ENCODE measurements at regions not wholly inside any gene's neighbourhood (a gene's known extent, or its start where the extent isn't known, plus 50 kb on each side); places are given as distances from the start of the nearest gene placed in this dataset.
"Not testable (repeated sequence)": the region's sequence is repeated elsewhere in the genome, so short reads cannot be mapped to it uniquely, and the experiment has no call there.

- H3K27ac ChIP-seq; H3K36me3 ChIP-seq; DNase-seq (ENCODE audit: low spot score in 2 of 2); H3K4me1 ChIP-seq; H3K27me3 ChIP-seq; H3K9me3 ChIP-seq; H3K4me3 ChIP-seq; intact Hi-C loops (cut with DNase I; ENCODE audit: low total_unique reads): not testable (repeated sequence)
These were observed 129.1 kb downstream of the CCT8L2 start for GRCh38 chr22:16463472-16463871.

- H3K4me3 ChIP-seq; H3K36me3 ChIP-seq; H3K9me3 ChIP-seq; H3K27me3 ChIP-seq; H3K27ac ChIP-seq; H3K4me1 ChIP-seq; DNase-seq (ENCODE audit: low spot score in 2 of 2); intact Hi-C loops (cut with DNase I; ENCODE audit: low total_unique reads): not testable (repeated sequence)
These were observed 145.2 kb downstream of the CCT8L2 start for GRCh38 chr22:16447451-16447850.

DNA sequence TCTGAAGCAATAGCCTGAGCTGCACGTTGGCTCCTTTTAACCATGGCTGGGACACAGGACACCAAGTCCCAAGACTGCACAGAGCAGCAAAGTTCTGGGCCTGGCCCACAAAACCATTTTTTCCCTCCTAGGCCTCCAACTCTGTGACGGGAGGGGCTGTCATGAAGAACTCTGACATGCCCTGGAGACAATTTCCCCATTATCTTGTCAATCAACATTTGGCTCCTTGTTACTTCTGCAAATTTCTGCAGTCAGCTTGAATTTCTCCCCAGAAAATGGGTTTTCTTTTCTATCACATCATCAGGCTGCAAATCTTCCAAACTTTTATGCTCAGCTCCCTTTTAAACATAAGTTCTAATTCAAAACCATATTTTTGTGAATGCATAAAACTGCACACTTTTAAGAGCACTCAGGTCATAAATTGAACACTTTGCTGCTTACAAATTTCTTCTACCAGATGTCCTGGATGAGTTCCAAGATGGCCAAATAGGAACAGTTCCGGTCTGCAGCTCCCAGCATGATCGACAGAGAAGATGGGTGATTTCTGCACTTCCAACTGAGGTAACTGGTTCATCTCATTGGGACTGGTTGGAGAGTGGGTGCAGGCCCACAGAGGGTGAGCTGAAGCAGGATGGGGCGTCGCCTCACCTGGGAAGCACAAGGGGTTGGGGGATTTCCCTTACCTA is 145.7 kb downstream of the CCT8L2 start:
- H3K4me1 ChIP-seq; H3K36me3 ChIP-seq; H3K27ac ChIP-seq; H3K4me3 ChIP-seq; H3K27me3 ChIP-seq; H3K9me3 ChIP-seq; intact Hi-C loops (cut with DNase I; ENCODE audit: low total_unique reads); DNase-seq (ENCODE audit: low spot score in 2 of 2): not testable (repeated sequence)

- H3K4me1 ChIP-seq; H3K4me3 ChIP-seq; H3K27ac ChIP-seq; H3K27me3 ChIP-seq; intact Hi-C loops (cut with DNase I; ENCODE audit: low total_unique reads); H3K36me3 ChIP-seq; H3K9me3 ChIP-seq; DNase-seq (ENCODE audit: low spot score in 2 of 2): not testable (repeated sequence)
- TF ChIP-seq, protein P1, sequence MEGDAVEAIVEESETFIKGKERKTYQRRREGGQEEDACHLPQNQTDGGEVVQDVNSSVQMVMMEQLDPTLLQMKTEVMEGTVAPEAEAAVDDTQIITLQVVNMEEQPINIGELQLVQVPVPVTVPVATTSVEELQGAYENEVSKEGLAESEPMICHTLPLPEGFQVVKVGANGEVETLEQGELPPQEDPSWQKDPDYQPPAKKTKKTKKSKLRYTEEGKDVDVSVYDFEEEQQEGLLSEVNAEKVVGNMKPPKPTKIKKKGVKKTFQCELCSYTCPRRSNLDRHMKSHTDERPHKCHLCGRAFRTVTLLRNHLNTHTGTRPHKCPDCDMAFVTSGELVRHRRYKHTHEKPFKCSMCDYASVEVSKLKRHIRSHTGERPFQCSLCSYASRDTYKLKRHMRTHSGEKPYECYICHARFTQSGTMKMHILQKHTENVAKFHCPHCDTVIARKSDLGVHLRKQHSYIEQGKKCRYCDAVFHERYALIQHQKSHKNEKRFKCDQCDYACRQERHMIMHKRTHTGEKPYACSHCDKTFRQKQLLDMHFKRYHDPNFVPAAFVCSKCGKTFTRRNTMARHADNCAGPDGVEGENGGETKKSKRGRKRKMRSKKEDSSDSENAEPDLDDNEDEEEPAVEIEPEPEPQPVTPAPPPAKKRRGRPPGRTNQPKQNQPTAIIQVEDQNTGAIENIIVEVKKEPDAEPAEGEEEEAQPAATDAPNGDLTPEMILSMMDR (IDR thresholded peaks at IDR 0.05), result peak in 2 of 3 donors; percentile 37 to 44
These were observed 151.6 kb downstream of the CCT8L2 start for GRCh38 chr22:16441014-16441413.

DNA sequence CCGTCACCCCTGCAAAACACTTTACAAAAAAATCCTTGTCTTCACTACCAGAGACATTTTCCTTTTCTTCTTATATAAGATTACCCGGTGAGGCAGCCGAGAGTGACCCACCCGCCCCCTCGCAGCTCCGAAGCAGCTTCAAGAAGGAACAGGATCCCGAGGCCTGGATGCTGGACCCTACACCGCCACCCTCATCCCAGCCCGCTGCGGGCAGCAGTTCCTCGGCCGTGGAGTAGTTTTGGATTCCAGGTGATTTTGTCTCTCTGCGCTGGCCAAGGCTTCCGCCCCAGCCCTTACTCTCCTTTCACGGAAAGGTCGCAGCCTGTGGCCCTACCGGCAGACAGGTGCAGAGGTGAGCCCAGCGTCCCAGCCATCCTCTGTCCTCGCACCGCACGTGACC is 169.1 kb downstream of the CCT8L2 start:
- H3K27ac ChIP-seq; H3K9me3 ChIP-seq; H3K4me3 ChIP-seq; H3K36me3 ChIP-seq; H3K27me3 ChIP-seq; DNase-seq (ENCODE audit: low spot score in 2 of 2); H3K4me1 ChIP-seq; intact Hi-C loops (cut with DNase I; ENCODE audit: low total_unique reads): not testable (repeated sequence)

- H3K9me3 ChIP-seq; H3K27ac ChIP-seq; H3K27me3 ChIP-seq; H3K4me3 ChIP-seq; H3K4me1 ChIP-seq; intact Hi-C loops (cut with DNase I; ENCODE audit: low total_unique reads); H3K36me3 ChIP-seq; DNase-seq (ENCODE audit: low spot score in 2 of 2): not testable (repeated sequence)
These were observed 175.1 kb downstream of the CCT8L2 start for GRCh38 chr22:16417498-16417897.

- DNase-seq (ENCODE audit: low spot score in 2 of 2); intact Hi-C loops (cut with DNase I; ENCODE audit: low total_unique reads); H3K27ac ChIP-seq; H3K9me3 ChIP-seq; H3K4me3 ChIP-seq; H3K27me3 ChIP-seq; H3K36me3 ChIP-seq; H3K4me1 ChIP-seq: not testable (repeated sequence)
These were observed 188.0 kb downstream of the CCT8L2 start for GRCh38 chr22:16404639-16405038.

DNA sequence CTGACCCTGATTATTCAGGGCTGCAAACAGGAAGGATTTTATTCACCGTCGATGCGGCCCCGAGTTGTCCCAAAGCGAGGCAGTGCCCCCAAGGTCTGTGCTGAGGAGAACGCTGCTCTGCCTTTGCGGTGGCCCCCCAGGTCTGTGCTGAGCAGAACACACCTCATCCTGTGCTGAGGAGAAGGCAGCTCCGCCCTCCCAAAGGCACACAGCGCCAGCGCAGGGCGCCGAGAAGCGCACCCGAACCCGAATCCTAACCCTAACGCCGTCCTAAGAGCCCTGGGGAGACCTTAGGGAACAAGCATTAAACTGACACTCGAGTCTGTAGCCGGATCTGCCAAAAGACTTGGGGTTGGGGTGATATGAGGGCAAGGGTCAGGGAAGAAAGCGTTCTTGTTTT is 188.9 kb downstream of the CCT8L2 start:
- DNase-seq (ENCODE audit: low spot score in 2 of 2); H3K27me3 ChIP-seq; H3K27ac ChIP-seq; H3K9me3 ChIP-seq; H3K36me3 ChIP-seq; H3K4me1 ChIP-seq; intact Hi-C loops (cut with DNase I; ENCODE audit: low total_unique reads); H3K4me3 ChIP-seq: not testable (repeated sequence)

DNA sequence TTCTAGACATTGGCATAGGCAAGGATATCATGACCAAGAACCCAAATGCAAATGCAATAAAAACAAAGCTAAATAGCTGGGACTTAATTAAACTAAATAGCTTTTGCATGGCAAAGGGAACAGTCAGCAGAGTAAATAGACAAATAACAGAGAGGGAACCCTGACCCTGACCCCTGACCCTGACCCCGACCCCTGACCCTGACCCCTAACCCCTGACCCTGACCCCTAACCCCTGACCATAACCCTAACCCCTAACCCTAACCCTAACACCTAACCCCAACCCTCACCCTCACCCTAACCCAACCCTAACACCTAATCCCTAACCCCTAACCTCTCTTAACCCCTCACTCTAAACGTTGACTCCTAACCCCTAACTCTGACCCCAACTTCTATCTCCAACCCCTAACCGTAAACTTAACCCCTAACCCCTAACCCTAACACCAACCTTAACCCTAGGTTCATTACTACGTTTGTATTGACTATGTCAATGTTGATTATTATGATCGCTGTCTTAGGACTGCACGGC is 189.7 kb downstream of the CCT8L2 start:
- DNase-seq (ENCODE audit: low spot score in 2 of 2); H3K27me3 ChIP-seq; H3K27ac ChIP-seq; H3K4me3 ChIP-seq; H3K36me3 ChIP-seq; intact Hi-C loops (cut with DNase I; ENCODE audit: low total_unique reads); H3K9me3 ChIP-seq; H3K4me1 ChIP-seq: not testable (repeated sequence)

GRCh38 chr22:16393476-16393875 is 199.1 kb downstream of the CCT8L2 start:
- H3K36me3 ChIP-seq; H3K4me1 ChIP-seq; H3K27ac ChIP-seq; H3K9me3 ChIP-seq; intact Hi-C loops (cut with DNase I; ENCODE audit: low total_unique reads); H3K4me3 ChIP-seq; H3K27me3 ChIP-seq; DNase-seq (ENCODE audit: low spot score in 2 of 2): not testable (repeated sequence)

GRCh38 chr22:16391417-16391930 is 201.1 kb downstream of the CCT8L2 start:
- H3K36me3 ChIP-seq; H3K27ac ChIP-seq; DNase-seq (ENCODE audit: low spot score in 2 of 2); H3K4me3 ChIP-seq; intact Hi-C loops (cut with DNase I; ENCODE audit: low total_unique reads); H3K27me3 ChIP-seq; H3K4me1 ChIP-seq; H3K9me3 ChIP-seq: not testable (repeated sequence)

- H3K27me3 ChIP-seq; H3K36me3 ChIP-seq; intact Hi-C loops (cut with DNase I; ENCODE audit: low total_unique reads); H3K4me1 ChIP-seq; DNase-seq (ENCODE audit: low spot score in 2 of 2); H3K9me3 ChIP-seq; H3K27ac ChIP-seq; H3K4me3 ChIP-seq: not testable (repeated sequence)
These were observed 201.9 kb downstream of the CCT8L2 start for GRCh38 chr22:16390541-16391217.

Measured in breast epithelium (tissue), 4 donors.